Skin of body (tissue), 1 donor: ENCODE measurements at regions not wholly inside any gene's neighbourhood (a gene's known extent, or its start where the extent isn't known, plus 50 kb on each side); places are given as distances from the start of the nearest gene placed in this dataset.

Source experiments
- DNase-seq: peaks from one replicate; lab custom pipeline; 2025; lab: John Stamatoyannopoulos, UW

GRCh38 chr7:38070718-38071117 lies 107.3 kb upstream of the STARD3NL start:
- DNase-seq = no peak

DNA sequence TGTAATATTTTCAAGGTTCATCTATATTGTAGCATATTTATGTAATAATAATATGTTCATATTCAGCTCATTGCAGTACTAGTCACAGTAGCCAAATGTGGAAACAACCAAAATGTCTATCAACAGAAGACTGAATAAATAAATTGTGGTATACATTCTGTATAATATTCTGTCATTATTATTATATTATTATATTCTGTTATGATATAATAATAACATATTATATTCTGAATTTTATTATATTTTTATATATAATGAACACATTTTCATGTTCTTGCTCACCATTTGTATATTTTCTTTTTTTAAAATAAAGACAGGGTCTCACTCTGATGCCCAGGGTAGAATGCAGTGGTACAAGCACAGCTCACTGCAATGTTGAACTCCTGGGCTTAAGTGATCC lies 91.2 kb upstream of the STARD3NL start:
- DNase-seq = no peak

GRCh38 chr7:38102507-38102906 lies 75.5 kb upstream of the STARD3NL start:
- DNase-seq = no peak

GRCh38 chr7:38105874-38106483 lies 72.1 kb upstream of the STARD3NL start:
- peak; percentile 52 for DNase-seq

GRCh38 chr7:38107486-38107893 lies 70.6 kb upstream of the STARD3NL start:
- peak; percentile 18 for DNase-seq

GRCh38 chr7:38112075-38112474 lies 66.0 kb upstream of the STARD3NL start:
- DNase-seq = no peak

DNA sequence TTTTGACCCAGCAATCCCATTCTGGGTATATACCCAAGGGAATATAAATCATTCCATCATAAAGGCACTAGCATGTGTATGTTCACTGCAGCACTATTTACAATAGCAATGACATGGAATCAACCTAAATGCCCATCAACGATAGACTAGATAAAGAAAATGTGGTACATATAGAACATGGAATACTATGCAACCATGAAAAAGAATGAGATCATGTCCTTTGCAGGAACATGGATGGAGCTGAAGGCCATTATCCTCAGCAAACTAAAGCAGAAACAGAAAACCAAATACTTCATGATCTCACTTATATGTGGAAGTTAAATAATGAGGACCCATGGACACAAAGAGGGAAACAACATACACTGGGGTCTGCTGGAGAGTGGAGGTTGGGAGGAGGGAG lies 58.0 kb upstream of the STARD3NL start:
- DNase-seq = no peak

GRCh38 chr7:38122501-38122900 lies 55.5 kb upstream of the STARD3NL start:
- DNase-seq = no peak

DNA sequence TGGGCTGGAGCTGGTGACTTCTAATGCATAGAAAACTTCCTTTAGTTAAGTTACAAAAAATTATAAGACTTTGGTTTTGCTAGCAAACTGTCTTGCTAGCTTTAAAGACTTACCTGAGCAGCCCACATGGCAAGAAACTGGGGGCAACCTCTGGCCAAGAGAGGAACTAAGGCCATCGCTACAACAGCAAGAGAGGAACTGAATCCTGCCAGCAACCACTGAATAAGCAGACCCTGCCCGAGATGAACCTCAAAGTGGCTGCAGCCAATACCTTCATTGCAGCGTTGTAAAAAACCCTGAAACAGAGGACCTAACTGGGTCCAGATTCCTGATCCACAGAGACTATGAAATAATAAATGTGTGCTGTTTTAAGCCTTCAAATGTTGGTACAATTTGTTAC lies 54.6 kb upstream of the STARD3NL start:
- DNase-seq = no peak

GRCh38 chr7:38127216-38128207 lies 50.5 kb upstream of the STARD3NL start:
- no peak for DNase-seq
